GM12892 (cell line): ENCODE measurements at regions not wholly inside any gene's neighbourhood (a gene's known extent, or its start where the extent isn't known, plus 50 kb on each side); places are given as distances from the start of the nearest gene placed in this dataset.

Experiments
- DNase-seq: peaks from one replicate; pipeline ENCODE4 v3.0.0; 2011; ENCODE audit not compliant: insufficient read length
- FAIRE-seq: peaks from 2 replicates; lab custom pipeline; 2011; peaks lifted over from hg19 to GRCh38; lab: Jason Lieb, UNC
- POLR2A ChIP-seq: IDR thresholded peaks from 2 replicates; pipeline ENCODE4 v1.6.1; 2011; ENCODE audit warnings: low read depth, low read length, control low read depth
- POLR2AphosphoS5 ChIP-seq: IDR thresholded peaks from 2 replicates; pipeline ENCODE4 v1.6.1; 2011; ENCODE audit warnings: low read depth, low read length, control low read depth
- TAF1 ChIP-seq: IDR thresholded peaks from 2 replicates; pipeline ENCODE4 v1.6.1; 2011; ENCODE audit warnings: low read depth, mild to moderate bottlenecking, control low read depth, low read length, borderline replicate concordance

GRCh38 chr17:72489272-72489641 is 368.4 kb downstream of the SOX9 start:
- no peak for DNase-seq
- TF ChIP-seq POLR2A (no peak), POLR2AphosphoS5 (no peak), TAF1 (no peak)

DNA sequence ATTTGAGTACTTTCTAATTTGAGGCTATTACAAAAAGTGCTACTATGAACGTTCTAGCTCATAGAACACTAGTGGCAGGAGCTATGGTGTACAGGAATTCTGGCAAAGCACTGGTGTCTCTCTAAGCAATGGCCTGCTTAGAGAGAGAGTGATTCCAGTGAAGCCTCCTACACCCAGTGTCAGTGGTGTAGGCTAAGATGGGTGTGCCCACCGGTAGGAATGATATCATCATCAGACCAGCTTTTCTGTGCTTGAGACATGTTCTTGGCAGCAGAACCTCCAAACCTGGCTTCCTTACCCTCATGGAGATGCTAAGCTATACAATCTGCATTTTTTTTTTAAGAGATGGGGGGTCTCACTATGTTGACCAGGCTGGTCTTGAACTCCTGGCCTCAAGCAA is 370.3 kb downstream of the SOX9 start:
- FAIRE-seq (no peak), DNase-seq (no peak)
- no peak for TF ChIP-seq POLR2A
- TF ChIP-seq TAF1: no peak
- no peak for TF ChIP-seq POLR2AphosphoS5

More at GRCh38 chr17:72489272-72489641, 368.4 kb downstream of the SOX9 start:
- FAIRE-seq: no peak

DNA sequence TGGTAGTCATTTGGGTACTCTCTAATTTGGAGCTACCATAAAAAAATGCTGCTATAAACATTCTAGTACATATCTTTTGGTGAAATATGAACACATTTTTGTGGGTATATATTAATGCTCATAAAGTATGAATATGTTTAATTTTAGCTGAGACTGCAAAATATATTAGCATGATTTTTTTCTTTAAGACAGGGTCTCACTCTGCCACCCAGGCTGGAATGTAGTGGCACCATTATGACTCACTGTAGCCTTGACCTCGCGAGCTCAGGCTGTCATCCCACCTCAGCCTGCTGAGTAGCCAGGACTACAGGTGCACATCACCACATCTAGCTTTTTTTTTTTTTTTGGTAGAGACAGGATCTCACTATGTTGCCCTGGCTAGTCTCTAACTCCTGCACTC is 371.7 kb downstream of the SOX9 start:
- no peak for FAIRE-seq
- no peak for DNase-seq
- TF ChIP-seq POLR2A (no peak), POLR2AphosphoS5 (no peak), TAF1 (no peak)

- FAIRE-seq: no peak
- TF ChIP-seq POLR2AphosphoS5 (no peak), POLR2A (no peak)
Observed at GRCh38 chr17:72492941-72493340, 372.1 kb downstream of the SOX9 start.

GRCh38 chr17:72494566-72494965 is 373.7 kb downstream of the SOX9 start:
- FAIRE-seq: no peak
- TF ChIP-seq POLR2AphosphoS5 (no peak), TAF1 (no peak), POLR2A (no peak)

More at GRCh38 chr17:72492941-72493340, 372.1 kb downstream of the SOX9 start:
- no peak for DNase-seq

DNA sequence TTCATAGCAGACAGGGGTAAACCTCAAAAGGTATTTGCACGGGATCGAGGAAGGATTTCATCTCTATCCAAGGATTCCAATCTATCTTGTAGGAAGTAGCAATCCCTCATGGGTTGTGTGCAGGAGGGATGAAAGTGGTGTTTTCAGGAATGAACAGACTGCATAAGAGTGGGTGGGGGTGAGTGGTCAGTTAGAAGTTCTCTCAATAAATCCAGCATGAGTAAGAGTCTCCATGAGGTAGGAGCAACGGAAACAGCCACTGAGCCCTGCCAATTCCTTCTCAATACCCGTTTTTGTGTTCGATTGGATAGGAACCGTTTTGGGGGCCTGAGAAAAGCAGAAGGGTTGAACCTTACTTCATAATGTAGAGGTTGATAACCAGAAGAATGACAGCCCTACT is 375.6 kb downstream of the SOX9 start:
- TF ChIP-seq POLR2AphosphoS5 (no peak), POLR2A (no peak), TAF1 (no peak)
- DNase-seq (no peak), FAIRE-seq (no peak)

More at GRCh38 chr17:72494566-72494965, 373.7 kb downstream of the SOX9 start:
- DNase-seq: no peak

GRCh38 chr17:72497915-72498314 is 377.1 kb downstream of the SOX9 start:
- DNase-seq: no peak
- FAIRE-seq: no peak
- no peak for TF ChIP-seq POLR2AphosphoS5
- no peak for TF ChIP-seq TAF1
- no peak for TF ChIP-seq POLR2A

- TF ChIP-seq POLR2A: no peak
- no peak for TF ChIP-seq TAF1
- no peak for TF ChIP-seq POLR2AphosphoS5
- FAIRE-seq (no peak), DNase-seq (no peak)
Observed at GRCh38 chr17:72498364-72499210, 377.8 kb downstream of the SOX9 start.

- TF ChIP-seq POLR2A (no peak), TAF1 (no peak), POLR2AphosphoS5 (no peak)
- DNase-seq (no peak), FAIRE-seq (no peak)
Observed at GRCh38 chr17:72501404-72502370, 380.9 kb downstream of the SOX9 start.

DNA sequence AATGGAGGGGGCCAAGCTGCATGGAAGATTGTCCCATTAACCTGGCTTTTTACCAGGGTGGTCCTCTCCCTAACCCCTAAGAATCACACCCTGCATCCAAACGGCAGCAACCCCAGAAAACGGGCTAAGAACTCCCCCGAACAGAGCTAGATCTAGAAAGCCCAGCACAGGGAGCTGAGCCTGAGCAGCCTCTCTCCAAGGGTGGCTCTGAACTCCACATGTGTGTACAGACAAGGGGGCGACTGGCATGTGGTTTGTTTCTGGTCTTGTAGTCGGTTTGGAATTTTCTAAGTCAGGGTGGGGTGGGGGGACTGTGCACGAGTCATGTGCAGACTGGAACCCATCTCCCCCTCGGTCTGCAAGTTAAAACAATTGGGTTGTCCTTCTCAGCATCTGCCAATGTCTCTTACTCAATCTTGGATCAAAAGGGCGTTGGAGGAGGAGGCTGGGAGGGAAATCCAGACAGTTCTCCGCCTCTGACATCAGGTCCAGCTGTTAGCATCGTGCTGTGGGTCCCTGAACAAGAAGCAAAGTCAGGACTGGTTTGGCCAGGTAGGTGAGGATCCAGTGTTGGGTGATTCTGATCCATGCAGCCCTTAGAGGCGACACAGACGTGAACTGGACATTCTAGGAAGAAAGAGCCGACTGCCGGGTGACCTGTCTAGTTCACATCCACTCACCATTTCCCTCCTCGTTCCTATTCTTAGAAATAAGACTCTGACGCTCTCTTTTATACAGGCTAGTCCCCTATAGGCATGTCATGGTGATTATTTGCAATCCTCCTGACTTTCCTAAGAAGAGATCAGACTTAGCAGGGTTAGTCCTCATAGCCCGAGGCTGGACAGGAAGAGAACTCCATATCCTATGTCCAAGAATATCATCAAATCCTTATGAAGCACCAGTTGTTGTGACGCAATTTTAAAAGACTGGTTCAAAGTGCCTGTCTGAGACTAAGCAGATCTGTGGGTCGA is 381.8 kb downstream of the SOX9 start:
- FAIRE-seq: no peak
- DNase-seq: no peak
- TF ChIP-seq POLR2A (no peak), TAF1 (no peak), POLR2AphosphoS5 (no peak)

GRCh38 chr17:72503556-72503955 is 382.7 kb downstream of the SOX9 start:
- DNase-seq (no peak), FAIRE-seq (no peak)

DNA sequence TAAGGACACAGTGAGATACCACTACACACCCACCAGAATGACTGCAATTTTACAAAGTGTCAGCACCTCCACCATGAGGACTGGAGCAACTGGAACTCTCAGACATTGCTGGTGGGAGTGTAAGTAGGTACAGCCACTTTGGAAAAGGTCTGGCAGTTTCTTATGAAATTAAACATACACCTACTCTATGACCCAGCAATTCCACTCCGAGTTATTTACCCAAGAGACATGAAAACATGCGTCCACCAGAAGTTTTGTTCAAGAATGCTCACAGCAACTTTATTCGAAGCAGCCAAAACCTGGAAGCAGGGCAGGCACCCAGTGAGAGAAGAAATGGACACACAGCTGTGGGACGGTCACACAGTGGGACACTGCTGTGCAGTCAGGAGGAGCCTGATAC is 384.0 kb downstream of the SOX9 start:
- FAIRE-seq: no peak
- TF ChIP-seq POLR2AphosphoS5 (no peak), TAF1 (no peak), POLR2A (no peak)
- DNase-seq: no peak

More at GRCh38 chr17:72503556-72503955, 382.7 kb downstream of the SOX9 start:
- TF ChIP-seq POLR2A: no peak
- no peak for TF ChIP-seq TAF1
- TF ChIP-seq POLR2AphosphoS5: no peak

DNA sequence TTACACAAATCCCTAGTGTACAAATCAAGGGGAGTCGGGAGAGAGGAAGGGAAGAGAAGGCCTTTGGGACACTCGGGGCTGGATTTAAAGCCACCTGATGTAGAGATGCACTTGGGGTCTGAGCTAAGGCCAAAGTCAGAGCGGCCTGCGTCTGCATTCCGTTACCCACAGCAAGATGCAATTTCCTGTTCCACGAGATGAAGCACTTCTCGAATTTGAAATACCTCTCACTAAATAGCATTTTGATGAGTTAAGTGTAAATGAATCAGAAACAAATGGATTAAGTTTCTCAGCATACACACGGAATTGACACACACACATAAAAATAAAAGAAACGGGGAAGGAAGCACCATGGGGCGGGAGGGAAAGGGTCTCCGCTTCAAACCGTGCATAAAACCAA is 386.0 kb downstream of the SOX9 start:
- TF ChIP-seq TAF1 (no peak), POLR2AphosphoS5 (no peak), POLR2A (no peak)
- FAIRE-seq (no peak), DNase-seq (no peak)
